HEK293T (cell line): ENCODE measurements at regions not wholly inside any gene's neighbourhood (a gene's known extent, or its start where the extent isn't known, plus 50 kb on each side); places are given as distances from the start of the nearest gene placed in this dataset.

Source experiments
- CTCF ChIA-PET: fragments of 350-600 bp; formaldehyde crosslinking; extraction: SDS; loops from one replicate; lab custom pipeline; 2021; ENCODE audit warnings: antibody characterized with exemption, inconsistent platforms; lab: Yijun Ruan, JAX
- POLR2A ChIA-PET: fragments of 350-600 bp; formaldehyde crosslinking; extraction: SDS; loops from one replicate; lab custom pipeline; 2020; ENCODE audit warnings: antibody characterized with exemption, inconsistent platforms; lab: Yijun Ruan, JAX
- DNase-seq: peaks from one replicate; pipeline ENCODE4 v3.0.0; 2012; ENCODE audit warnings: mixed read lengths; ENCODE audit errors: extremely low spot score
- ARNT ChIP-seq: fragments of 450-650 bp; IDR thresholded peaks from 2 replicates; pipeline ENCODE4 v1.6.1; 2017; ENCODE audit warnings: mild to moderate bottlenecking
- BHLHE40 ChIP-seq: fragments of 450-650 bp; IDR thresholded peaks from 2 replicates; pipeline ENCODE4 v1.6.1; 2016; ENCODE audit warnings: mild to moderate bottlenecking, moderate library complexity, borderline replicate concordance
- CTBP1 ChIP-seq: fragments of 450-650 bp; IDR thresholded peaks from 2 replicates; pipeline ENCODE4 v1.6.1; 2016; ENCODE audit warnings: borderline replicate concordance
- ELF4 ChIP-seq: fragments of 450-650 bp; IDR thresholded peaks from 2 replicates; pipeline ENCODE4 v1.6.1; 2017; ENCODE audit warnings: antibody characterized with exemption
- FOXA1 ChIP-seq: fragments of 450-650 bp; IDR thresholded peaks from 2 replicates; pipeline ENCODE4 v1.6.1; 2016; ENCODE audit warnings: mild to moderate bottlenecking
- FOXK2 ChIP-seq: fragments of 450-650 bp; IDR thresholded peaks from 2 replicates; pipeline ENCODE4 v1.6.1; 2016; ENCODE audit warnings: mild to moderate bottlenecking
- FOXM1 ChIP-seq: fragments of 450-650 bp; IDR thresholded peaks from 2 replicates; pipeline ENCODE4 v1.6.1; 2017; ENCODE audit warnings: mild to moderate bottlenecking, borderline replicate concordance
- HDGF ChIP-seq: fragments of 450-650 bp; IDR thresholded peaks from 2 replicates; pipeline ENCODE4 v1.6.1; 2017; ENCODE audit warnings: antibody characterized with exemption, borderline replicate concordance
- L3MBTL2 ChIP-seq: fragments of 450-650 bp; conservative IDR thresholded peaks from 2 replicates; pipeline ENCODE4 v1.6.1; 2016; ENCODE audit warnings: mild to moderate bottlenecking
- LEF1 ChIP-seq: fragments of 450-650 bp; IDR thresholded peaks from 2 replicates; pipeline ENCODE4 v1.6.1; 2017; ENCODE audit warnings: mild to moderate bottlenecking, borderline replicate concordance
- NFRKB ChIP-seq: fragments of 450-650 bp; IDR thresholded peaks from 2 replicates; pipeline ENCODE4 v1.6.1; 2016; ENCODE audit warnings: mild to moderate bottlenecking, moderate library complexity
- SP1 ChIP-seq: fragments of 450-650 bp; IDR thresholded peaks from 2 replicates; pipeline ENCODE4 v1.6.1; 2017
- SUZ12 ChIP-seq: fragments of 450-650 bp; IDR thresholded peaks from 2 replicates; pipeline ENCODE4 v1.6.1; 2016; ENCODE audit warnings: mild to moderate bottlenecking
- TARDBP ChIP-seq: fragments of 450-650 bp; IDR thresholded peaks from 2 replicates; pipeline ENCODE4 v1.6.1; 2016
- ZNF384 ChIP-seq: fragments of 450-650 bp; IDR thresholded peaks from 2 replicates; pipeline ENCODE4 v1.6.1; 2016
- TF ChIP-seq, protein P1 (sequence below): fragments of 450-650 bp; IDR thresholded peaks from 2 replicates; pipeline ENCODE4 v1.6.1; 2016

GRCh38 chr16:49179714-49180330 is 101.8 kb downstream of the CBLN1 start:
- DNase-seq, result no peak
- CTCF ChIA-PET, result no interaction called here
- TF ChIP-seq SP1 (no peak), ELF4 (no peak), FOXM1 (no peak), BHLHE40 (no peak), FOXA1 (no peak), NFRKB (no peak), ARNT (no peak), SUZ12 (no peak), FOXK2 (no peak)
- POLR2A ChIA-PET, result no interaction called here

DNA sequence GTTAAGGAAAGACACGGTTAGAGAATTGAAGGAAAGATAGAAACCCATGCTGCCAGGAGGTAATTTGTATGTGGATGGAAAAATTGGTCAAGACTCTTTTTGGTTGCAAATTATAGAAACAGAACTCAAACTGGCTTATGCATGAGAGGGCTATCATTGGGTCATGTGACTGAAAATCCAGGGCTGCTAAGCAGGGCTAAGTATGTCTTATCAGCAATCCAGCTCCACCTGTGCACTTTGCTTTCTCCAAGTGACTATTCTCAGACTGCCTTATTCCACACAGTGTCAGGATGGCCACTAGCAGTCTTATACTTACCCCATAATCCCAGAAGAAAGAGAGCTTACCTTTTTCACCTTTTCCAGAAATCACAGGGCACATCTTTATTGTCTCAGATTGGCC is 113.5 kb downstream of the CBLN1 start:
- DNase-seq, result no peak
- TF ChIP-seq HDGF, result no peak
- POLR2A ChIA-PET, result no interaction called here
- CTCF ChIA-PET, result no interaction called here

- POLR2A ChIA-PET, result no interaction called here
- no peak for TF ChIP-seq SP1
- no peak for TF ChIP-seq CTBP1
- no peak for TF ChIP-seq ELF4
- no peak for TF ChIP-seq LEF1
- no peak for TF ChIP-seq NFRKB
- no peak for TF ChIP-seq BHLHE40
- no peak for TF ChIP-seq HDGF
- TF ChIP-seq L3MBTL2, result no peak
- no peak for TF ChIP-seq SUZ12
- no peak for DNase-seq
- CTCF ChIA-PET, result no interaction called here
Measured at GRCh38 chr16:49165025-49165424, 116.6 kb downstream of the CBLN1 start.

DNA sequence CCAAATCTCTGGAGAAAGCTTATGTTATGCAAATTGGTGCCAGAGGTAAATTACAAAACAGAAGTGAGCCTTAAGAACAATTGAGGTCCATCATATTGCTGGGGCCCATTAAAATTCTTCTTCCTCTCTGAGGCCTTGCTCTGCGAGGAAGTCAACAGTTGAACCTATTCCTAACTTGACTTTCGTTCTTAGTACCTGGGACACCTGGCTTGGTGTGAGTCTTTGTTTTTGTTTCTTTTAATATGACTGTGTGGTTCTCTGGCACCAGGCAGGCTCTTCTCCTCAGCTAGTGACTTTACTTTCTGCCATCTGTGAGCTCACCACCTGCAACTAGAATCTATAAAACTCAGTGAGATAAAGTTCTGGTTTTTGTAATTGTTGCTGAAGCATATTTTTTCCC is 120.4 kb downstream of the CBLN1 start:
- ChIA-PET CTCF (interaction anchor here (0.6 kb wide), 1 partner anchor 14 kb away, joined by 3 read pairs; no protein-coding TSS in a partner anchor), POLR2A (no interaction called here)
- no peak for DNase-seq
- TF ChIP-seq LEF1, result no peak

GRCh38 chr16:49158029-49158642 is 123.5 kb downstream of the CBLN1 start:
- ChIA-PET CTCF (no interaction called here), POLR2A (no interaction called here)
- TF ChIP-seq, protein P1, sequence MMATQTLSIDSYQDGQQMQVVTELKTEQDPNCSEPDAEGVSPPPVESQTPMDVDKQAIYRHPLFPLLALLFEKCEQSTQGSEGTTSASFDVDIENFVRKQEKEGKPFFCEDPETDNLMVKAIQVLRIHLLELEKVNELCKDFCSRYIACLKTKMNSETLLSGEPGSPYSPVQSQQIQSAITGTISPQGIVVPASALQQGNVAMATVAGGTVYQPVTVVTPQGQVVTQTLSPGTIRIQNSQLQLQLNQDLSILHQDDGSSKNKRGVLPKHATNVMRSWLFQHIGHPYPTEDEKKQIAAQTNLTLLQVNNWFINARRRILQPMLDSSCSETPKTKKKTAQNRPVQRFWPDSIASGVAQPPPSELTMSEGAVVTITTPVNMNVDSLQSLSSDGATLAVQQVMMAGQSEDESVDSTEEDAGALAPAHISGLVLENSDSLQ, result no peak
- no peak for TF ChIP-seq ZNF384
- no peak for TF ChIP-seq BHLHE40
- TF ChIP-seq FOXA1, result no peak
- TF ChIP-seq SUZ12, result no peak
- no peak for TF ChIP-seq L3MBTL2
- TF ChIP-seq FOXM1, result no peak
- peak; percentile 41 for DNase-seq

GRCh38 chr16:49150341-49150740 is 131.3 kb downstream of the CBLN1 start:
- no peak for DNase-seq
- ChIA-PET CTCF (no interaction called here), POLR2A (no interaction called here)
- no peak for TF ChIP-seq ARNT

DNA sequence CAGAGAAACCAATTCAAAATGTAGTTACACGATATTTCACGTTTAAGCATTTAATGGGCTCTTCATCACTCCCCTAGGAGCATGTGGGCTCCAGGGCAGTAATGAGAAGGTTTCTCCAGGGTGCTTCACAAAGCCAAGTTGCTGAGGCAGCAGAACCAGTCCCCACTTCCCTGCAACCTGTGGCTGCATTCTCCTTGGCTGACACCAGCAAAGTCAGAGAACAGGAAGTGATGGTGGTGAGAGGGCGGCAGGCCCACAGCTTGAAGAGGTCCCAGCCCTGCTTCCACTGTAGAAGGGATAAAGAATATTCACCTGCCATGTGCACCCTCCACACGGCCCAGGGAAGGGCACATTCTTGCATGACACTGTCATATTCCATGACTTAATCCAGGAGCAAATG is 133.2 kb downstream of the CBLN1 start:
- DNase-seq, result no peak
- POLR2A ChIA-PET, result no interaction called here
- CTCF ChIA-PET, result no interaction called here
- no peak for TF ChIP-seq FOXK2
- no peak for TF ChIP-seq HDGF
- no peak for TF ChIP-seq BHLHE40
- no peak for TF ChIP-seq CTBP1
- no peak for TF ChIP-seq FOXM1
- TF ChIP-seq TARDBP, result no peak
- no peak for TF ChIP-seq NFRKB
- TF ChIP-seq LEF1, result no peak
- no peak for TF ChIP-seq SP1
- no peak for TF ChIP-seq SUZ12
- TF ChIP-seq, protein P1, result no peak
- TF ChIP-seq ZNF384, result no peak
- no peak for TF ChIP-seq L3MBTL2
- TF ChIP-seq ARNT, result no peak
- no peak for TF ChIP-seq FOXA1
- no peak for TF ChIP-seq ELF4

- CTCF ChIA-PET, result no interaction called here
- POLR2A ChIA-PET, result no interaction called here
- DNase-seq, result no peak
- TF ChIP-seq ARNT (no peak), SP1 (no peak), ZNF384 (no peak)
Measured at GRCh38 chr16:49140618-49141017, 141.0 kb downstream of the CBLN1 start.
